Right hindlimb (tissue), 1 donor: ENCODE measurements at regions not wholly inside any gene's neighbourhood (a gene's known extent, or its start where the extent isn't known, plus 50 kb on each side); places are given as distances from the start of the nearest gene placed in this dataset.
"Not testable (repeated sequence)": the region's sequence is repeated elsewhere in the genome, so short reads cannot be mapped to it uniquely, and the experiment has no call there.

Source experiments
- DNase-seq: peaks from one replicate; pipeline ENCODE4 v3.0.0-alpha.2; 2018

DNA sequence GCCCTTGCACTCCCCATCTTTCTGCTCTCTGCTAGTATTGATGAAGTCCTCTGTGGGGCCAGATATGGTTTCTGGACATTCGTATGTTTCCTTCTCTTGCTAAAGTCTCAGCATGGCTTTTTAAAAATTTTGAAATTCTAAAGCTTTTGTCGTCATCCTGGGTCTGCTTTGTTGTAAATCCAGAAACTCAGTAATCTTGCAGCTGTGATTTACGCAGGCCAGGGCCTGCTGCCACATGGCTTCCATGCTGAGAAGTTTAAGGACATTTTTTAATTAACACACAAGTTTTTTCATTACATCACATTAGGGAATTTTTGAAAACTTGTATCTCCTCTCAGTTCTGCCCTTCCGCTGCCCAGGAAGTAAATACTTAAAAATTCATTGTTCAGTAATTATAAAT is 686.1 kb upstream of the IGFBP3 start:
- no peak for DNase-seq

GRCh38 chr7:46606761-46607160 is 685.7 kb upstream of the IGFBP3 start:
- no peak for DNase-seq

DNA sequence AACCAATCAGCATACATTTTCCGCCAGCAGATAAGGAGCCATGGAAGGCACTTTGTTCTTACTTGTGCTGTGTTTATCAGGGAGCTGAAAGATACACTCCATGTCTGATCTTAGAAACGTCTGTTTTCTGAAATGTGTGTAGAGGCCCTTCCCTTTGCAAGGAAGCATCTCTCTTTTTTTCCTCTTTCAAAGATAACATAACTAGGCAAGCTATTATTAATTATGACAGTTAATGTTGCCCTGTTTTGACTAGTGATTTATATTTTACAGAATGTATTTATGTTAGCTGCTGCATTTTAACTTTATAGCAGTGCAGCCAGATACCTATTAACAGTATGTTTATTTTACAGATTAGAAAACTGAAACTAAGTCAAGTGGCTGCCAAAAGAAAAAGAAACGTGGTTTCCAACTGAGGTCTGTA is 683.2 kb upstream of the IGFBP3 start:
- no peak for DNase-seq

- no peak for DNase-seq
Measured at GRCh38 chr7:46603780-46604179, 682.7 kb upstream of the IGFBP3 start.

- DNase-seq, result no peak
Measured at GRCh38 chr7:46603296-46603752, 682.3 kb upstream of the IGFBP3 start.

DNA sequence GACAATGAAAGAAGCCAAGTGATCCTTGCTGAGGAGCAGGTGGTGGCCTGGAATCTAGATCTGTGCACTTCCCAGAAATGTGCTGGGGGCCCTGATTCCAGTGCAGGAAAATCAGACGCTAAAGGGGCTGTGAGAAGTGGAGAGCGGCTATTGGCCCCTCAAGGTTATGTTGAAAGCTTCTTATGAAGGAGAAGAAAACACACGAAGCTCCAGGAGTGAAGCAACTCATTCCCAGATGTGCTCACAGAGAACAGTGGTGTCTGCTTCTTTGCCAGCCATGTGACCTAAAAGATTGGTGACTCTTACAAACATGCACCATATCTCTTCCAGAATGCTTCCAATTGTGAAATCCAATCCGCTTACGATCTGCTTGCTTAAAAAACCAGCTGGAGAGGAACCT is 679.3 kb upstream of the IGFBP3 start:
- no peak for DNase-seq

DNA sequence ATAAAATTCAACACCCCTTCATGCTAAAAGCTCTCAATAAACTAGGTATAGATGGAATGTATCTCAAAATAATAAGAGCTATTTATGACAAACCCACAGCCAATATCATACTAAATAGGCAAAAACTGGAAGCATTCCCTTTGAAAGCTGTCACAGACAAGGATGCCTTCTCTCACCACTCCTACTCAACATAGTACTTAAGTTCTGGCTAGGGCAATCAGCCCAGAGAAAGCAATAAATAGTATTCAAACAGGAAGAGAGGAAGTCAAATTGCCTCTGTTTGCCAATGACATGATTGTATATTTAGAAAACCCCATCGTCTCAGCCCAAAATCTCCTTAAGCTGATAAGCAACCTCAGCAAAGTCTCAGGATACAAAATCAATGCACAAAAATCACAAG is 673.8 kb upstream of the IGFBP3 start:
- not testable (repeated sequence) for DNase-seq

GRCh38 chr7:46590918-46591905 is 670.1 kb upstream of the IGFBP3 start:
- DNase-seq, result not testable (repeated sequence)

- no peak for DNase-seq
Measured at GRCh38 chr7:46589286-46589685, 668.2 kb upstream of the IGFBP3 start.

- no peak for DNase-seq
Measured at GRCh38 chr7:46586406-46586805, 665.3 kb upstream of the IGFBP3 start.

GRCh38 chr7:46583656-46584055 is 662.6 kb upstream of the IGFBP3 start:
- no peak for DNase-seq

DNA sequence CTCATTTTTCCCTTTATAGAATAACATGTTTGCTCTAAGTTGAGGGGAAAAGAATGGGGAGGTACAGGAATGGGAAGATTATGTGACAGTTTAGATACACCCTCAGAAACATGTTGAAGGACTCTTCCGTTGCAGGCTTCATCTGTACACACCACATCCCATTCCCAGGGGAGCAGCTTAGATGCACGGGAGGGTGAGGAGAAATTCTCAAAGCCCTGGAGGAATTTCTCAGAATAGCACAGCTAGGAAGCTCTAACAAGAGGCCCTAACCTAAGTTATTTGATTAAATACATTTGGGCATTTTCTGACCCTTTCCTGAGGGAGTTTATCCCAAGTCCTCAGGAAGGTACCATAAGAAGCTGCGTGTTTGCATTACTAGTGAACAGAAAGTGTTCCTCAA is 660.2 kb upstream of the IGFBP3 start:
- DNase-seq, result no peak

DNA sequence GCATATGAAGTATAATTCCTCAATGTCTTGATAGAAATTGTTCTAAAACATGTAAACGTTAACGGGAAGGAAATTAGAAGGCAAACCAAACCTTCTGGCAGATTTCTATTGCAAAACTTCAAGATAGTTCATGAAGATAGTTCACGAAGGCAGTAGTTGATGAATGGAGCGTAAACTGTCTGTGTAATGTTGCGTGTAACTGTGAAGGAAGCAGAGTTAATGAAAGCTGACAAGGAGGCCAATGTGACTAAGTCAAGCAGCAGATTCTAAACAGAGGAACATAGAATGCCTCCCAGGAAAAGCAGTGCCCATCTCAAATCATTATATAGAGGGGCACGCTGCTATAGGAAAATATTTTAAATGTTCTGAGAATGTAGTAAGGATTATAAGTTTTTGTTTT is 659.7 kb upstream of the IGFBP3 start:
- no peak for DNase-seq

GRCh38 chr7:46577394-46577793 is 656.3 kb upstream of the IGFBP3 start:
- DNase-seq, result no peak

DNA sequence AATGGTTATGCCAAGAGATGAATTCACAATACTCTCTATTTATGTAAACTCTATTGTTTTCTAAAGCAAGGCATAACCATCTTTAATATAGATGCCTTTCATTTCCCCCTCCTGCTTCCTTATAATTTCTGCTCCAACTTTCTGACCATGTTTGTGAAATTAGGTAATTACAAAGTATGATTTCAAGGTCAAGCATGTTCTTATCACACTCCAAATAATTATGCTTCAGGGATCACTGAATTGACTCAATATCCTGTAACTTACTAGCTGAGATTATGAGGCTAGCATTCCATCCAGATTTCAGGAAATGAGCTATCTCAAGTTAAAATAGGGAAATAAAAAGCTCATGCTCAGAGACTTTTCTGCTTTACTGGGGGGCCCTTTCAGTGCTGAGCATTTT is 655.9 kb upstream of the IGFBP3 start:
- no peak for DNase-seq

GRCh38 chr7:46572691-46573090 is 651.6 kb upstream of the IGFBP3 start:
- DNase-seq, result no peak

- DNase-seq, result no peak
Measured at GRCh38 chr7:46571996-46572395, 650.9 kb upstream of the IGFBP3 start.

DNA sequence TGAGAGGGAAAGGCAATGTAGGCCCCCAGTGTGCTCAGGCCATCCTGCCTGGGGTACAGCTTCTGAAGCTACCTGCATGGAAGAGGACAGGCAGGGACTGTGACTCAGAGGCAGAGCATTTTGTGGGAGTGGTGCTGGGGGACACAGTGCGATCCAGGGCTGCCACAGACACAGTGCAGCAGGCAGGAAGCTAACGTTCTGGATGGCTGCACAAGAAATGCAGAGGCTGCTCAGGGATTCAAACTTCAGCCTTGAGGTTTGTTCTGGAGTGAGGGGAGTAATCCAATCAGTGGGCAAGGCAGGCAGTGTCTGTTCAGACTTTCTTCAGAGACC is 648.0 kb upstream of the IGFBP3 start:
- no peak for DNase-seq

DNA sequence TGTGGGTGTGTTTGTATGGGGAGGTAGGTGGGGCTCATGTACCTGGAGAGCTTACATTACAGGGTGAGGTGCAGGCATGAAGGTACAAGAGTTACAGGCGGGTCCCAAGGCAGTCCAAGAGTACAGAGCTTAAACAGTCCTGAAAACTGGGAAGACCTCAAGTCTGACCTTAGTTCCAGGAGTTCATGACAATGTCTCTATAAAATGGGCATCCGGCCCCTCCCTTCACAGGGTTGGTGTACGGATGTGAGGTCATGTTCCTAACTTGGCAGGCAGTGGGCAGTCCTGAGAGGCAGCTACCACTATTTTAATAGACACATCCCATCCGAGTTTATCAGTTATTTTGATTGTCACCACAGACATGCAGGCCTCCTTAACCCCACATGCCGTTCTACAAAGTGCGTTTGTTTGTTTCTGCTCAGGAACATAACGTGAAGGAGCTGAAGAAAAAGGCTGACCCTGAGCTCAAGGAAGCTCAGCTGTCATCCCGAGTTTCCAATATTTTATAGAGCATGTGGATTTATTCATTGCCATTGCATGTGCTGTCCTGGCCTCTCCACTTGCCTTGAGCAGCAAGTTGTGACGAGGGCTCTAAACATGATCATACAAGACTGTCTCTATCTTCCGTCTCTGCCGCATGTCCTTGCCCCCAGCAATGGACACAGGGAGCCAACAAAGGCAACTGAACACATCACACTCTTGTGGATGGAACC is 647.5 kb upstream of the IGFBP3 start:
- DNase-seq, result no peak

- DNase-seq, result no peak
Measured at GRCh38 chr7:46567858-46568257, 646.8 kb upstream of the IGFBP3 start.

GRCh38 chr7:46566097-46566774 is 645.2 kb upstream of the IGFBP3 start:
- DNase-seq, result no peak

DNA sequence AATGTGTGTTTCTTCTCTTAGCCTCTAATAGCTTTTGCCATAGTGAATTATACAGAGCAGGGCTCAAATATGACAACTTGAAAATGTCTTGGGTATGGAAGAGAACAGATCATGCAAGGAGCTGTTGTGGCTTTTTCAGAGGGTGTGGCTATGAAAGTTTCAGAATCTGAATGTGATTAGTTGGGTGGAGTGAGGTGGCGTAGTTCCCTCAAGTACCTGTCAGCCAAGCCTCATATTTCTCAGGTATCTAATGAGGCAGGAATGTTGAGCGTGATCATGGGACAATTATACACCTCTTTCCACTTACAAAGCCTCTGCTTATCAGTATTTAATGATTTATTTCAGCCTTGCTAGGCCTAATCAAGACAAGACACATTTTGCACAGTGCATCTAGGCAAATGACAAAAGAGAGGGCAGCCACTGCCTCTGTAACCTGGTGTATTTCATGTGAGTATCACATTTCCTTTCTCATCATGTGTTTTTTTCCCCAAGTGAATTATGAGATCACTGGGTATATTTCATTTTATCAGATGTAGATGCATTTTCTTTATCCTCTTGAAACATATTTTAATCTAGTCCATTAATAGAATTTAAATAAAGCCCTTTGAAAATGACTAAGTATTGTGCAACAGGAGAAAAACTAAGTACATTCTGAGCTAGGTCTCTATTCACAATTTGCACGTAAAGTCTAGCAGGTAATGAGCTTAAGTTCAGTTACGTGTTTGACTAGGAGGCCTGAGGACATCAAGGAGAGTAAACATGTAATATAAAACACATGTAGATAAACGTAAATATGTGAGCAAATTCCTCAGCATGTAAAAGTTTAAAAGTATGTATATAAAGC is 644.4 kb upstream of the IGFBP3 start:
- DNase-seq, result no peak
